ENCODE measurements at regions not wholly inside any gene's neighbourhood (a gene's known extent, or its start where the extent isn't known, plus 50 kb on each side); places are given as distances from the start of the nearest gene placed in this dataset.

- Histone ChIP-seq H3K4me3 (ENCODE audit: low read depth, low read length) (no peak overlapping the region), H3K27me3 (no peaks in the 10 kb centered on the region), H3K4me1 (no peaks in the 10 kb centered on the region), H3K36me3 (no peaks in the 10 kb centered on the region), H3K9me3 (no peaks in the 10 kb centered on the region; the same call in 1 of the 2 replicates)
- no peak for TF ChIP-seq CTCF (IDR thresholded peaks at IDR 0.05; ENCODE audit: low read depth, low read length)
- no peak for DNase-seq
Measured at GRCh38 chr16:14344292-14344691, 273.2 kb downstream of the MRTFB start.

- H3K4me3 ChIP-seq (ENCODE audit: low read depth, low read length): no peak overlapping the region
- no peaks in the 10 kb centered on the region; the same call in 1 of the 2 replicates for H3K9me3 ChIP-seq
- no peaks in the 10 kb centered on the region for H3K27me3 ChIP-seq
- H3K4me1 ChIP-seq: no peaks in the 10 kb centered on the region
- TF ChIP-seq CTCF (IDR thresholded peaks at IDR 0.05; ENCODE audit: low read depth, low read length): no peak
- no peaks in the 10 kb centered on the region for H3K36me3 ChIP-seq
- DNase-seq: no peak
Measured at GRCh38 chr16:14341324-14342225, 270.5 kb downstream of the MRTFB start.

GRCh38 chr16:14339694-14340093 is 268.6 kb downstream of the MRTFB start:
- no peak overlapping the region for H3K4me3 ChIP-seq (ENCODE audit: low read depth, low read length)

DNA sequence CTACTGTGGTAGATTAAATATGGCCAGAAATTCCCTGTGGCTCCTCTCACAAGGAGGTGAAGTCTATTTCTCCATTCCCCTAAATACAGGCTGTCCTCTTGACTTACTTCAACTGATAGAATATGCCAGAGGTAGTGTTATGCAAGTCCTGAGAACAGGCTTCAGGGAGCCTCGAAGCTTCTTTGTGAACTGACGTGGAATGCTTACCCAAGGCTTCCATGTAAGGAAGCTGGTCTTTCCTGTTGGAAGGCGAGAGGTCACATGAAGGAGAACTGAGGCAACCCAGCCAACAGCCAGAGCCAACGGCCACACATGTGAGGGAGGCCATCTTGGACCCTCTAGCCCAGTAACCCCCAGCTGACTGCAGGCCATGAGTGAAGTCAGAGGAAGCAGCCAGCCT is 267.9 kb downstream of the MRTFB start:
- Histone ChIP-seq H3K36me3 (no peaks in the 10 kb centered on the region), H3K9me3 (peaks cover 6% of the 10 kb centered on the region), H3K27me3 (no peaks in the 10 kb centered on the region), H3K4me3 (ENCODE audit: low read depth, low read length) (no peak overlapping the region), H3K4me1 (no peaks in the 10 kb centered on the region)
- no peak for DNase-seq
- no peak for TF ChIP-seq CTCF (IDR thresholded peaks at IDR 0.05; ENCODE audit: low read depth, low read length)

More at GRCh38 chr16:14339694-14340093, 268.6 kb downstream of the MRTFB start:
- no peaks in the 10 kb centered on the region for H3K27me3 ChIP-seq
- TF ChIP-seq CTCF (IDR thresholded peaks at IDR 0.05; ENCODE audit: low read depth, low read length): no peak
- no peaks in the 10 kb centered on the region for H3K36me3 ChIP-seq
- DNase-seq: no peak
- no peaks in the 10 kb centered on the region for H3K4me1 ChIP-seq
- H3K9me3 ChIP-seq: peaks cover 6% of the 10 kb centered on the region

GRCh38 chr16:14338236-14338635 is 267.1 kb downstream of the MRTFB start:
- TF ChIP-seq CTCF (IDR thresholded peaks at IDR 0.05; ENCODE audit: low read depth, low read length): no peak
- DNase-seq: no peak
- Histone ChIP-seq H3K36me3 (no peaks in the 10 kb centered on the region), H3K9me3 (peaks cover 6% of the 10 kb centered on the region), H3K4me1 (no peaks in the 10 kb centered on the region), H3K27me3 (no peaks in the 10 kb centered on the region), H3K4me3 (ENCODE audit: low read depth, low read length) (no peak overlapping the region)
